Upper lobe of right lung (tissue), 1 donor: ENCODE measurements at regions not wholly inside any gene's neighbourhood (a gene's known extent, or its start where the extent isn't known, plus 50 kb on each side); places are given as distances from the start of the nearest gene placed in this dataset.

ENCODE experiments used
- ATAC-seq: fragments of 200-7000 bp; cut with Tn5 transposase; one replicate; pipeline ENCODE4 v1.9.1; 2020; ENCODE audit warnings: mild to moderate bottlenecking, moderate library complexity
- DNase-seq: peaks from one replicate; pipeline ENCODE4 v3.0.0-alpha.2; 2020
- H3K27ac ChIP-seq: fragments of 200-600 bp; one replicate; pipeline ENCODE4 v1.8.0; 2022
- H3K27me3 ChIP-seq: fragments of 200-600 bp; one replicate; pipeline ENCODE4 v1.8.0; 2022; ENCODE audit warnings: mild to moderate bottlenecking
- H3K36me3 ChIP-seq: fragments of 200-600 bp; one replicate; pipeline ENCODE4 v1.8.0; 2022
- H3K4me1 ChIP-seq: fragments of 200-600 bp; one replicate; pipeline ENCODE4 v1.8.0; 2022
- H3K4me3 ChIP-seq: fragments of 200-600 bp; one replicate; pipeline ENCODE4 v1.8.0; 2022; ENCODE audit warnings: mild to moderate bottlenecking
- H3K9me3 ChIP-seq: fragments of 200-600 bp; one replicate; pipeline ENCODE4 v1.8.0; 2022
- CTCF ChIP-seq: fragments of 200-600 bp; IDR thresholded peaks from one replicate; pipeline ENCODE4 v1.8.0; 2022; ENCODE audit warnings: antibody characterized with exemption
- intact Hi-C: fragments of 100-400 bp; cut with DNase I; formaldehyde crosslinking; loops from one replicate; pipeline ENCODE4 v1.11.0; 2022
- donor health status: DM: no; HTN: yes; CAD: no; lungs with severe emphysema.

GRCh38 chr13:72462166-72462565, 265.3 kb downstream of the MZT1 start:
- no peak for ATAC-seq
- no peak overlapping the region for H3K27ac ChIP-seq
- no peaks in the 10 kb centered on the region for H3K9me3 ChIP-seq
- no peak for DNase-seq
- no peak overlapping the region for H3K4me3 ChIP-seq
- no peaks in the 10 kb centered on the region for H3K27me3 ChIP-seq
- no peaks in the 10 kb centered on the region for H3K4me1 ChIP-seq
- intact Hi-C loops: no loop called here
- no peak for TF ChIP-seq CTCF
- H3K36me3 ChIP-seq: no peaks in the 10 kb centered on the region

DNA sequence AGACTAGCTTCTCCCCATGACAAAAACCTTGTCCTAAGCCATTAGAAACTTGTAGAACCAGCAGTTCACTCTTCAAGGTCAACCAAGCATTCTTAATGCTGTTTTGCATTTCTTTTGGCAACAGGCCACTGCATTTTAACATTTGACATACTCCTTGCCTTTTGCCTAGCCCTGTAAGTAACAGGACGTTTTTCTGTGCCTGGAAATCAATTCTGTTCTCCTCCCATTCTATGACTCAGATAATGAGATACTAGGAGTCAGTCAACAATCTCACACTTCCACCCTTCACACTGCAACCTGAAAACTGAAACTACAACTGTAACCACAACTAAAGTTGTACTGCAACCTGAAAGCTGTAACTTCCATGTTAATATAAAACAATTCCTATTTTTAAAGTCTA, 268.7 kb downstream of the MZT1 start:
- no peaks in the 10 kb centered on the region for H3K4me1 ChIP-seq
- H3K27ac ChIP-seq: no peak overlapping the region
- intact Hi-C loops: no loop called here
- no peak overlapping the region for H3K4me3 ChIP-seq
- no peak for ATAC-seq
- DNase-seq: no peak
- no peaks in the 10 kb centered on the region for H3K27me3 ChIP-seq
- H3K9me3 ChIP-seq: no peaks in the 10 kb centered on the region
- H3K36me3 ChIP-seq: no peaks in the 10 kb centered on the region
- TF ChIP-seq CTCF: no peak

DNA sequence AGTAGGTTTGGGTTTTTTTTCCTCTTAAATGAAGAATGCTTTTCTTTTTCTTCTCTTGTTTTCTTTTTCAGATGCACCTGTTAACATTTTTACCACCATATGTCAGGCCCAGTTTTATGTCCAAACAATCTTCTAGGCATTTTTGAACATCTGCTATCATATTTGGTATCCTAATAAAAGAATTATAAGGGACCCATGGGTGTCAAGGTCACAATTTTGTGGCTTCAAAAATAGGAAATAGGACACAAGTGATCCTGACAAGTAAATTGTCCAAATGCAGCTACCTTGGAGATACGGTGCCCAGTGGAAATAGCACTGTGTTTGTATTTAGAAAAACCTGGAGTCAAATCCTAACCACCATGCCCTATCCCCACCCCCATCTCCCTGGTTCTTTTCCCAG, 270.3 kb downstream of the MZT1 start:
- Histone ChIP-seq H3K27ac (no peak overlapping the region), H3K9me3 (no peaks in the 10 kb centered on the region), H3K4me3 (no peak overlapping the region), H3K36me3 (no peaks in the 10 kb centered on the region), H3K27me3 (no peaks in the 10 kb centered on the region), H3K4me1 (no peaks in the 10 kb centered on the region)
- no peak for TF ChIP-seq CTCF
- DNase-seq: no peak
- ATAC-seq: no peak
- intact Hi-C loops: no loop called here

- Histone ChIP-seq H3K27me3 (no peaks in the 10 kb centered on the region), H3K4me3 (no peak overlapping the region), H3K4me1 (no peaks in the 10 kb centered on the region), H3K27ac (no peak overlapping the region), H3K36me3 (no peaks in the 10 kb centered on the region), H3K9me3 (no peaks in the 10 kb centered on the region)
- intact Hi-C loops: no loop called here
- DNase-seq: no peak
- no peak for ATAC-seq
- no peak for TF ChIP-seq CTCF
Observed at GRCh38 chr13:72456486-72456885, 270.9 kb downstream of the MZT1 start.

DNA sequence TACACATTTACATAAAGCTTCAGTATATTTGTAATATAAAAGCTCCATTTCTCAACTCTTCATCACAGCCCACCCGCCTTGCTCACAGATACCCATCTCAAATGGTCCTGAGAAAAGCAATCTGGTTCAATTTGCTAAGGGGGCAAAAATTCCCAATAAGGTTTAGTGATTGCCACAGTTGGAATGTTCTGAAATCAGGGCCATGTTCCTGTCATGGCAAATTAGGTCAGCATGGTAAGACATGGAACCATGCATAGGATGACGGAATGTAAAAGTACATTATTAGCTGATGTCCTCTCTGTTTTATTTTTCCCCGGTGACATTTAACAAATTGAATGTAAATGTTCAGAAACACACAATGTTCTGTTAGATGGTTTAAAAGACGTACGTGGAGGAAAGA, 274.3 kb downstream of the MZT1 start:
- no peak for DNase-seq
- Histone ChIP-seq H3K27ac (no peak overlapping the region), H3K4me1 (no peaks in the 10 kb centered on the region), H3K36me3 (no peaks in the 10 kb centered on the region), H3K9me3 (no peaks in the 10 kb centered on the region), H3K4me3 (no peak overlapping the region), H3K27me3 (no peaks in the 10 kb centered on the region)
- TF ChIP-seq CTCF: no peak
- ATAC-seq: no peak
- intact Hi-C loops: no loop called here

DNA sequence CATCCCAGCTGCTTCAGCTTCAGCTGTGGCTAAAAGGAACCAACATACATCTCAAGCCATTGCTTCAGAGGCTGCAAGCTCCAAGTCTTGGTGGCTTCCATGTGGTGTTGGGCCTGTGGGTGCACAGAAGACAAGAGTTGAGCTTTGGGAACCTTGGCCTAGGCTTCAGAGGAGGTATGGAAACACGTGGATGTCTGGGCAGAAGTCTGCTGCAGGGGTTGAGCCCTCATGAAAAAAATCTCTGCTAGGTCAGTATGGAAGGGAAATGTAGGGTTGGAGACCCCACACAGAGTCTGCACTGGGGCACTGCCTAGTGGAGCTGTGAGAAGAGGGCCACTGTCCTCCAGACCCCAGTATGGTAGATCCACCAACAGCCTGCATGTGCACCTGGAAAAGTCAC, 279.3 kb downstream of the MZT1 start:
- Histone ChIP-seq H3K27me3 (no peaks in the 10 kb centered on the region), H3K4me3 (no peak overlapping the region), H3K36me3 (no peaks in the 10 kb centered on the region), H3K27ac (no peak overlapping the region), H3K4me1 (no peaks in the 10 kb centered on the region), H3K9me3 (no peaks in the 10 kb centered on the region)
- no peak for DNase-seq
- ATAC-seq: no peak
- no peak for TF ChIP-seq CTCF
- intact Hi-C loops: no loop called here
